ENCODE measurements at regions not wholly inside any gene's neighbourhood (a gene's known extent, or its start where the extent isn't known, plus 50 kb on each side); places are given as distances from the start of the nearest gene placed in this dataset.
A peak's percentile ranks its signal among the peaks of the same experiment; 100 is the strongest.

GRCh38 chr3:194283221-194284006 is 67.7 kb downstream of the CPN2 start:
- Mint-ChIP-seq H3K36me3 (ENCODE audit: insufficient read depth in 1 of 3, low read depth in 3 of 3) (peaks cover 0 to 4% (median 0%) of the 10 kb centered on the region in 3 experiments; a peak in 1 of 7 replicates), H3K4me3 (no peak overlapping the region), H3K4me1 (peaks cover 7 to 10% of the 10 kb centered on the region in 2 experiments; a peak in 3 of 4 replicates), H3K9me3 (no peaks in the 10 kb centered on the region), H3K27me3 (ENCODE audit: low read depth) (peaks cover 27% of the 10 kb centered on the region), H3K27ac (no peak overlapping the region)
- no peaks in the 10 kb centered on the region for H4K20me1 ChIP-seq (ENCODE audit: control insufficient read depth, insufficient read depth, insufficient read length)
- H2BK15ac ChIP-seq (ENCODE audit: low read depth, low read length) = no peak overlapping the region
- H3T11ph ChIP-seq (ENCODE audit: low read length) = no peak overlapping the region
- H3K9me3 ChIP-seq (ENCODE audit: control insufficient read depth, low read depth, low read length) = no peaks in the 10 kb centered on the region
- no peak overlapping the region for H4K8ac ChIP-seq (replicated peaks; ENCODE audit: insufficient read length, low read depth, low read length)
- H2AFZ ChIP-seq (ENCODE audit: low read length) = no peak overlapping the region
- peaks cover 5% of the 10 kb centered on the region for H3K23me2 ChIP-seq (ENCODE audit: insufficient read length, low read depth, low read length, poor library complexity, severe bottlenecking)
- peak; percentile 15 for DNase-seq
- H3K4me1 ChIP-seq (ENCODE audit: insufficient read depth, low read length) = peaks cover 15% of the 10 kb centered on the region; the same call in 1 of the 2 replicates
- H4K91ac ChIP-seq (ENCODE audit: insufficient read length, low read depth, low read length) = no peak overlapping the region
- no peak overlapping the region for H3K56ac ChIP-seq (ENCODE audit: insufficient read length, low read depth, low read length)
- no peak overlapping the region for H3K4ac ChIP-seq (ENCODE audit: low read depth, low read length)
- no peak overlapping the region for H2BK12ac ChIP-seq (ENCODE audit: insufficient read length, low read depth, low read length)
- H2BK120ac ChIP-seq (ENCODE audit: low read depth, low read length, poor library complexity, severe bottlenecking) = no peak overlapping the region
- H3K9ac ChIP-seq (ENCODE audit: extremely low read depth, insufficient read length, low read length) = no peak overlapping the region
- H3K27ac ChIP-seq (ENCODE audit: insufficient read length, low read depth, low read length) = no peak overlapping the region
- H3K79me2 ChIP-seq (ENCODE audit: insufficient read depth, low read length) = no peaks in the 10 kb centered on the region
- no peaks in the 10 kb centered on the region for H3K27me3 ChIP-seq (ENCODE audit: insufficient read depth, low read length)
- H4K5ac ChIP-seq (ENCODE audit: insufficient read length, low read depth, low read length) = no peak overlapping the region
- H2AK5ac ChIP-seq (ENCODE audit: insufficient read length, low read length) = no peak overlapping the region
- no peak overlapping the region for H3K4me2 ChIP-seq (ENCODE audit: insufficient read depth, insufficient read length, low read length)
- no peak overlapping the region for H3K23ac ChIP-seq (ENCODE audit: insufficient read length, low read depth, low read length)
- WGBS (ENCODE audit: extremely low coverage, insufficient read length, low lambda C conversion rate) = no CpG with 5 or more reads among the region's 12 CpGs
- H3K14ac ChIP-seq (ENCODE audit: insufficient read depth, low read length) = no peak overlapping the region
- H2BK5ac ChIP-seq (ENCODE audit: insufficient read length, low read length) = no peak overlapping the region
- H3K18ac ChIP-seq (ENCODE audit: insufficient read length, low read depth, low read length) = no peak overlapping the region
- TF ChIP-seq, protein P1, sequence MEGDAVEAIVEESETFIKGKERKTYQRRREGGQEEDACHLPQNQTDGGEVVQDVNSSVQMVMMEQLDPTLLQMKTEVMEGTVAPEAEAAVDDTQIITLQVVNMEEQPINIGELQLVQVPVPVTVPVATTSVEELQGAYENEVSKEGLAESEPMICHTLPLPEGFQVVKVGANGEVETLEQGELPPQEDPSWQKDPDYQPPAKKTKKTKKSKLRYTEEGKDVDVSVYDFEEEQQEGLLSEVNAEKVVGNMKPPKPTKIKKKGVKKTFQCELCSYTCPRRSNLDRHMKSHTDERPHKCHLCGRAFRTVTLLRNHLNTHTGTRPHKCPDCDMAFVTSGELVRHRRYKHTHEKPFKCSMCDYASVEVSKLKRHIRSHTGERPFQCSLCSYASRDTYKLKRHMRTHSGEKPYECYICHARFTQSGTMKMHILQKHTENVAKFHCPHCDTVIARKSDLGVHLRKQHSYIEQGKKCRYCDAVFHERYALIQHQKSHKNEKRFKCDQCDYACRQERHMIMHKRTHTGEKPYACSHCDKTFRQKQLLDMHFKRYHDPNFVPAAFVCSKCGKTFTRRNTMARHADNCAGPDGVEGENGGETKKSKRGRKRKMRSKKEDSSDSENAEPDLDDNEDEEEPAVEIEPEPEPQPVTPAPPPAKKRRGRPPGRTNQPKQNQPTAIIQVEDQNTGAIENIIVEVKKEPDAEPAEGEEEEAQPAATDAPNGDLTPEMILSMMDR (conservative IDR thresholded peaks at IDR 0.05) = no peak
- H2BK20ac ChIP-seq (ENCODE audit: low read depth, low read length, poor library complexity, severe bottlenecking) = no peak overlapping the region
- H3K79me1 ChIP-seq (ENCODE audit: insufficient read depth, low read depth, low read length, poor library complexity, severe bottlenecking) = no peaks in the 10 kb centered on the region

Measured in H9 (cell line).